ENCODE measurements at regions not wholly inside any gene's neighbourhood (a gene's known extent, or its start where the extent isn't known, plus 50 kb on each side); places are given as distances from the start of the nearest gene placed in this dataset.

GRCh38 chr6:56385981-56386593 lies 138.7 kb upstream of the COL21A1 start:
- Histone ChIP-seq H3K4me1 (peaks cover 0 to 4% (median 1%) of the 10 kb centered on the region in 4 donors), H3K27me3 (no peaks in the 10 kb centered on the region), H3K27ac (no peak overlapping the region), H3K4me3 (no peak overlapping the region), H3K9me3 (peaks cover 0 to under 1% of the 10 kb centered on the region in 2 donors), H3K36me3 (no peaks in the 10 kb centered on the region)
- TF ChIP-seq POLR2A (IDR thresholded peaks at IDR 0.05), result no peak
- no peak for TF ChIP-seq EP300 (IDR thresholded peaks at IDR 0.05; ENCODE audit: low read depth)
- no peak for TF ChIP-seq CTCF (IDR thresholded peaks at IDR 0.05)
- no peak for TF ChIP-seq POLR2AphosphoS5 (IDR thresholded peaks at IDR 0.05)
- WGBS, 2 donors (ENCODE audit: low coverage in 1 of 2), result 47 to 79% methylated on average over 6 of the region's 6 CpGs
- DNase-seq, result no peak
- intact Hi-C loops (cut with DNase I; ENCODE audit: low total_unique reads) (no loop called here), in situ Hi-C loops (cut with MboI; ENCODE audit: low pct_ligation_motif_present in 1 of 4, low pct_unique_long_range_greater_than_20kb in 1 of 4, low sequenced_read_pairs in 3 of 4) (no loop called here)

GRCh38 chr6:56383160-56383559 lies 135.8 kb upstream of the COL21A1 start:
- in situ Hi-C loops (cut with MboI; ENCODE audit: low pct_ligation_motif_present in 1 of 4, low pct_unique_long_range_greater_than_20kb in 1 of 4, low sequenced_read_pairs in 3 of 4) (no loop called here), intact Hi-C loops (cut with DNase I; ENCODE audit: low total_unique reads) (no loop called here)
- Histone ChIP-seq H3K36me3 (no peaks in the 10 kb centered on the region), H3K4me1 (peaks cover 0 to 4% (median 1%) of the 10 kb centered on the region in 4 donors), H3K4me3 (no peak overlapping the region), H3K27me3 (no peaks in the 10 kb centered on the region), H3K27ac (no peak overlapping the region), H3K9me3 (no peaks in the 10 kb centered on the region)
- no peak for DNase-seq
- 67% methylated on average over 1 of the region's 1 CpG; no CpG with 5 or more reads in 1 of the 2 donors for WGBS, 2 donors (ENCODE audit: low coverage in 1 of 2)
- TF ChIP-seq EP300 (IDR thresholded peaks at IDR 0.05; ENCODE audit: low read depth) (no peak), CTCF (IDR thresholded peaks at IDR 0.05) (no peak), POLR2A (IDR thresholded peaks at IDR 0.05) (no peak), POLR2AphosphoS5 (IDR thresholded peaks at IDR 0.05) (no peak)

GRCh38 chr6:56382416-56382940 lies 135.1 kb upstream of the COL21A1 start:
- DNase-seq, result no peak

GRCh38 chr6:56381801-56382251 lies 134.4 kb upstream of the COL21A1 start:
- Histone ChIP-seq H3K27me3 (no peaks in the 10 kb centered on the region), H3K9me3 (no peaks in the 10 kb centered on the region), H3K4me3 (no peak overlapping the region), H3K27ac (no peak overlapping the region), H3K36me3 (no peaks in the 10 kb centered on the region), H3K4me1 (peaks cover 0 to 3% (median 0%) of the 10 kb centered on the region in 4 donors)
- TF ChIP-seq POLR2A (IDR thresholded peaks at IDR 0.05) (no peak), EP300 (IDR thresholded peaks at IDR 0.05; ENCODE audit: low read depth) (no peak), CTCF (IDR thresholded peaks at IDR 0.05) (no peak), POLR2AphosphoS5 (IDR thresholded peaks at IDR 0.05) (no peak)
- DNase-seq, result no peak
- WGBS, 2 donors (ENCODE audit: low coverage in 1 of 2), result 22 to 32% methylated on average over 1 to 4 of the region's 4 CpGs
- intact Hi-C loops (cut with DNase I; ENCODE audit: low total_unique reads) (no loop called here), in situ Hi-C loops (cut with MboI; ENCODE audit: low pct_ligation_motif_present in 1 of 4, low pct_unique_long_range_greater_than_20kb in 1 of 4, low sequenced_read_pairs in 3 of 4) (no loop called here)

More at GRCh38 chr6:56382416-56382940, 135.1 kb upstream of the COL21A1 start:
- Histone ChIP-seq H3K27ac (no peak overlapping the region), H3K4me1 (peaks cover 0 to 4% (median 0%) of the 10 kb centered on the region in 4 donors), H3K4me3 (no peak overlapping the region), H3K9me3 (no peaks in the 10 kb centered on the region), H3K27me3 (no peaks in the 10 kb centered on the region), H3K36me3 (no peaks in the 10 kb centered on the region)
- intact Hi-C loops (cut with DNase I; ENCODE audit: low total_unique reads) (no loop called here), in situ Hi-C loops (cut with MboI; ENCODE audit: low pct_ligation_motif_present in 1 of 4, low pct_unique_long_range_greater_than_20kb in 1 of 4, low sequenced_read_pairs in 3 of 4) (no loop called here)
- TF ChIP-seq EP300 (IDR thresholded peaks at IDR 0.05; ENCODE audit: low read depth), result no peak
- no peak for TF ChIP-seq POLR2A (IDR thresholded peaks at IDR 0.05)
- TF ChIP-seq POLR2AphosphoS5 (IDR thresholded peaks at IDR 0.05), result no peak
- no peak for TF ChIP-seq CTCF (IDR thresholded peaks at IDR 0.05)

Data from transverse colon (tissue), 4 donors.